Neural progenitor cell (in vitro differentiated cells): ENCODE measurements at regions not wholly inside any gene's neighbourhood (a gene's known extent, or its start where the extent isn't known, plus 50 kb on each side); places are given as distances from the start of the nearest gene placed in this dataset.

ENCODE experiments used
- CTCF ChIP-seq: fragments of 200-600 bp; sonication (generic); IDR thresholded peaks from 2 replicates; pipeline ENCODE4 v1.5.1; 2017; ENCODE audit warnings: antibody characterized with exemption, mild to moderate bottlenecking
- EZH2 ChIP-seq: fragments of 200-600 bp; sonication (generic); IDR thresholded peaks from 2 replicates; pipeline ENCODE4 v1.6.1; 2017; ENCODE audit warnings: antibody characterized with exemption, mild to moderate bottlenecking, moderate library complexity

- TF ChIP-seq CTCF (no peak), EZH2 (no peak)
These were observed 140.9 kb upstream of the ANK2 start for GRCh38 chr4:112908511-112908910.
